HG03196 (cell line): ENCODE measurements at regions not wholly inside any gene's neighbourhood (a gene's known extent, or its start where the extent isn't known, plus 50 kb on each side); places are given as distances from the start of the nearest gene placed in this dataset.
"Not testable (repeated sequence)": the region's sequence is repeated elsewhere in the genome, so short reads cannot be mapped to it uniquely, and the experiment has no call there.

Experiments
- ATAC-seq: cut with Tn5 transposase; IDR thresholded peaks from one replicate; pipeline ENCODE4 v1.9.1; 2021; ENCODE audit not compliant: unreplicated experiment

GRCh38 chr10:18866852-18867251 is 181.7 kb upstream of the MALRD1 start:
- ATAC-seq, result no peak

- ATAC-seq, result no peak
Measured at GRCh38 chr10:18868919-18869318, 179.7 kb upstream of the MALRD1 start.

GRCh38 chr10:18875477-18875876 is 173.1 kb upstream of the MALRD1 start:
- no peak for ATAC-seq

- ATAC-seq, result no peak
Measured at GRCh38 chr10:18879284-18879683, 169.3 kb upstream of the MALRD1 start.

- ATAC-seq, result no peak
Measured at GRCh38 chr10:18880530-18880929, 168.1 kb upstream of the MALRD1 start.

- no peak for ATAC-seq
Measured at GRCh38 chr10:18886102-18886501, 162.5 kb upstream of the MALRD1 start.

GRCh38 chr10:18906636-18907035 is 142.0 kb upstream of the MALRD1 start:
- ATAC-seq, result no peak

- ATAC-seq, result not testable (repeated sequence)
Measured at GRCh38 chr10:18917431-18917830, 131.2 kb upstream of the MALRD1 start.

- no peak for ATAC-seq
Measured at GRCh38 chr10:18918532-18918931, 130.1 kb upstream of the MALRD1 start.

GRCh38 chr10:18949391-18949790 is 99.2 kb upstream of the MALRD1 start:
- ATAC-seq, result no peak

GRCh38 chr10:18951072-18951823 is 97.4 kb upstream of the MALRD1 start:
- ATAC-seq, result not testable (repeated sequence)

GRCh38 chr10:18955061-18955460 is 93.5 kb upstream of the MALRD1 start:
- no peak for ATAC-seq

- ATAC-seq, result no peak
Measured at GRCh38 chr10:18959369-18959768, 89.2 kb upstream of the MALRD1 start.

GRCh38 chr10:18960466-18961079 is 88.0 kb upstream of the MALRD1 start:
- no peak for ATAC-seq

GRCh38 chr10:18968159-18968558 is 80.4 kb upstream of the MALRD1 start:
- ATAC-seq, result no peak

GRCh38 chr10:18976696-18977251 is 71.8 kb upstream of the MALRD1 start:
- ATAC-seq, result no peak

- no peak for ATAC-seq
Measured at GRCh38 chr10:18980089-18980629, 68.4 kb upstream of the MALRD1 start.

- ATAC-seq, result no peak
Measured at GRCh38 chr10:18984531-18984930, 64.1 kb upstream of the MALRD1 start.

GRCh38 chr10:18988338-18988737 is 60.3 kb upstream of the MALRD1 start:
- no peak for ATAC-seq
